Cardiac muscle cell (in vitro differentiated cells and primary cell): ENCODE measurements at regions not wholly inside any gene's neighbourhood (a gene's known extent, or its start where the extent isn't known, plus 50 kb on each side); places are given as distances from the start of the nearest gene placed in this dataset.

Source experiments
- DNase-seq, 2 donors: peaks; one replicate each; pipeline versions ENCODE4 v3.0.0 to v3.0.0-alpha.2; 2010 to 2017; ENCODE audit warnings: low read depth in 1 of 2, low spot score in 1 of 2
- H3K27ac ChIP-seq: fragments of 200-600 bp; sonication (generic); 2 replicates; pipeline ENCODE4 v1.5.1; 2016
- H3K27me3 ChIP-seq: fragments of 200-600 bp; sonication (generic); 2 replicates; pipeline ENCODE4 v1.6.0; 2016; ENCODE audit warnings: control low read depth
- H3K36me3 ChIP-seq: fragments of 200-600 bp; sonication (generic); 2 replicates; pipeline ENCODE4 v1.5.1; 2016; ENCODE audit warnings: control low read depth
- H3K4me1 ChIP-seq: fragments of 200-600 bp; sonication (generic); 2 replicates; pipeline ENCODE4 v1.8.1; 2017; ENCODE audit warnings: low read depth, mild to moderate bottlenecking, mixed run types
- H3K4me3 ChIP-seq: fragments of 200-600 bp; sonication (generic); 2 replicates; pipeline ENCODE4 v1.5.1; 2016; ENCODE audit warnings: mild to moderate bottlenecking
- H3K9me3 ChIP-seq: fragments of 200-600 bp; sonication (generic); 2 replicates; pipeline ENCODE4 v1.5.1; 2017; ENCODE audit warnings: low read depth, mild to moderate bottlenecking, control low read depth
- TF ChIP-seq, protein P1 (sequence below): IDR thresholded peaks from 2 replicates; pipeline ENCODE4 v1.5.1; 2012; ENCODE audit warnings: low read depth, mild to moderate bottlenecking, low read length

- Histone ChIP-seq H3K4me3 (no peak overlapping the region), H3K9me3 (no peaks in the 10 kb centered on the region), H3K4me1 (peaks cover 19% of the 10 kb centered on the region), H3K36me3 (no peaks in the 10 kb centered on the region), H3K27me3 (no peaks in the 10 kb centered on the region), H3K27ac (no peak overlapping the region)
- no peak for DNase-seq
- TF ChIP-seq, protein P1, sequence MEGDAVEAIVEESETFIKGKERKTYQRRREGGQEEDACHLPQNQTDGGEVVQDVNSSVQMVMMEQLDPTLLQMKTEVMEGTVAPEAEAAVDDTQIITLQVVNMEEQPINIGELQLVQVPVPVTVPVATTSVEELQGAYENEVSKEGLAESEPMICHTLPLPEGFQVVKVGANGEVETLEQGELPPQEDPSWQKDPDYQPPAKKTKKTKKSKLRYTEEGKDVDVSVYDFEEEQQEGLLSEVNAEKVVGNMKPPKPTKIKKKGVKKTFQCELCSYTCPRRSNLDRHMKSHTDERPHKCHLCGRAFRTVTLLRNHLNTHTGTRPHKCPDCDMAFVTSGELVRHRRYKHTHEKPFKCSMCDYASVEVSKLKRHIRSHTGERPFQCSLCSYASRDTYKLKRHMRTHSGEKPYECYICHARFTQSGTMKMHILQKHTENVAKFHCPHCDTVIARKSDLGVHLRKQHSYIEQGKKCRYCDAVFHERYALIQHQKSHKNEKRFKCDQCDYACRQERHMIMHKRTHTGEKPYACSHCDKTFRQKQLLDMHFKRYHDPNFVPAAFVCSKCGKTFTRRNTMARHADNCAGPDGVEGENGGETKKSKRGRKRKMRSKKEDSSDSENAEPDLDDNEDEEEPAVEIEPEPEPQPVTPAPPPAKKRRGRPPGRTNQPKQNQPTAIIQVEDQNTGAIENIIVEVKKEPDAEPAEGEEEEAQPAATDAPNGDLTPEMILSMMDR = no peak
Observed at GRCh38 chr5:125149527-125149926, 403.1 kb upstream of the ZNF608 start.

DNA sequence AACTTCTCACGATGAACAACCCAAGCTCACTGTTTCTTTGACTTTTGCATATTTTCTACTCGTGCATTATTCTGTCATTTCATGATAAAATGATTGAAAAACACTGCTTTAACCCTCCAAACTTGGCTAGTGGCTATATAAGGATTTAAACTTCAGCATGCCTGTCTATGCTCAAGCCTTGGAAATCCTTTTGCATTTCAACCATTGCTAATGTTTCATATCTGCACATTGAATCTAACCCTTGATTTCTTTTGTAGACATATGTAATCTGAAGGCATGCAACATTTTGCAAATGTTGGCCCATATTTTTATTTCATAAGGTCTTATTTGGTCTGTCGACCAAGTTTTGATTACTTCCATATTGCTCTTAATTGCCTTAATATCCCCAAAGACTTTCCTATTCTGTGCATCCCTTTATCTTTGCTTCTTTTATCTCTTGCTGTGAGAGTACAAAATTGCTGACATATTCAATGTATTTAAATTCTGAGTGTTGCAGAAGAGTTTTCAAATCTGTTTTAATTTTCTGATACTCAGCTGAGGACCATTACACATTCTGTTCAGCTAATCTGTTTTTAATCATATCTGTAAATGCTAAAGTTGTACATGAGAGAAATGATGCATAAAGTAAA, 403.7 kb upstream of the ZNF608 start:
- Histone ChIP-seq H3K9me3 (no peaks in the 10 kb centered on the region), H3K27me3 (no peaks in the 10 kb centered on the region), H3K4me1 (peaks cover 16% of the 10 kb centered on the region), H3K27ac (no peak overlapping the region), H3K36me3 (no peaks in the 10 kb centered on the region), H3K4me3 (no peak overlapping the region)
- no peak for DNase-seq
- TF ChIP-seq, protein P1 = no peak

- Histone ChIP-seq H3K4me1 (peaks cover 16% of the 10 kb centered on the region), H3K27me3 (no peaks in the 10 kb centered on the region), H3K9me3 (no peaks in the 10 kb centered on the region), H3K4me3 (no peak overlapping the region), H3K27ac (no peak overlapping the region), H3K36me3 (no peaks in the 10 kb centered on the region)
- DNase-seq = no peak
- TF ChIP-seq, protein P1 = no peak
Observed at GRCh38 chr5:125151150-125151900, 404.9 kb upstream of the ZNF608 start.

GRCh38 chr5:125152044-125152443, 405.6 kb upstream of the ZNF608 start:
- Histone ChIP-seq H3K4me3 (no peak overlapping the region), H3K9me3 (no peaks in the 10 kb centered on the region), H3K27ac (no peak overlapping the region), H3K36me3 (no peaks in the 10 kb centered on the region), H3K4me1 (peaks cover 16% of the 10 kb centered on the region), H3K27me3 (no peaks in the 10 kb centered on the region)
- no peak for DNase-seq
- TF ChIP-seq, protein P1 = no peak

DNA sequence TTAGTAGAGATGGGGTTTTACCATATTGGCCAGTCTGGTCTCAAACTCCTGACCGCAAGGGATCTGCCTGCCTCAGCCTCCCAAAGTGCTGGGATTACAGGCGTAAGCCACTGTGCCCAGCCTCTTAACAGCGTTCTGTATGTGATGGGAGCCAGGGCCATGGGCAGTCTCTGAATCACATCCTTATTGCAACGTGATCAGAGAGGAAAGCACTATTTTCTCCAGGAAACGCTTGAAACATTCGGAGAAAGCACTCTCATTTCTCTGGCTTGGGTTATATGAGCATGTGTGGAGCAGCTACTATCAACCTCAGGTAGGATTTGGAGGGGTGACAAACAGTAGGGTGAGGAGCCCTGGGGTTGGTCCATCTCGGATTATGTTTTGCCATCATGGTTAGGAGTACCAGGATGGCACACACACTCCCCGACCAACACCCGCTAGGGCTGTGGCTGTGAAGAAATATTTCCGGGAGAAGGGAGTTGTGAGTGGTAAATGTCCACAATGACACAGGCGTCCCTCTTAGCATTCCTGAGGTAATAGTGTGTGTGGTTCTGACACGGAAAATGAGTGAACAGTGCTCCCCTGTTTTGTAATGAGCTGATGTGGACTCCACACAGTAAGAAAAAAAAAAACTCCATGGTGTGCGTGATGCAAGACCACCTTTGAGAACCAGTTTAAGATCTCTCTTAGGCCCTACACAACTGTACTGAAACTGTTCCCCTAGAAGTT, 406.2 kb upstream of the ZNF608 start:
- Histone ChIP-seq H3K27ac (no peak overlapping the region), H3K4me3 (no peak overlapping the region), H3K36me3 (no peaks in the 10 kb centered on the region), H3K27me3 (no peaks in the 10 kb centered on the region), H3K9me3 (no peaks in the 10 kb centered on the region), H3K4me1 (peaks cover 16% of the 10 kb centered on the region)
- TF ChIP-seq, protein P1 = no peak
- no peak for DNase-seq
